HCT116 (cell line): ENCODE measurements at regions not wholly inside any gene's neighbourhood (a gene's known extent, or its start where the extent isn't known, plus 50 kb on each side); places are given as distances from the start of the nearest gene placed in this dataset.

Source experiments
- EGR1 ChIP-seq: IDR thresholded peaks from 2 replicates; pipeline ENCODE4 v1.6.1; 2012; ENCODE audit warnings: low read depth
- ZNF274 ChIP-seq: fragments of 200-500 bp; sonication (Bioruptor generic); IDR thresholded peaks from 2 replicates; pipeline ENCODE4 v1.6.1; 2014; ENCODE audit warnings: mild to moderate bottlenecking, low read depth, low read length, inconsistent platforms
- TF ChIP-seq, protein P1 (sequence below), 3 experiments: fragments of 200-600 bp in 1 of 3; sonication (generic) in 1 of 3; IDR thresholded peaks in 2 of 3; conservative IDR thresholded peaks in 1 of 3; 2 replicates each; pipeline ENCODE4 v1.5.1; 2012 to 2017; ENCODE audit warnings: low read depth in 2 of 3, low read length in 2 of 3, antibody characterized with exemption in 1 of 3, borderline replicate concordance in 1 of 3, control low read depth in 1 of 3, mild to moderate bottlenecking in 1 of 3, mixed read lengths in 1 of 3, mixed run types in 1 of 3, moderate library complexity in 1 of 3; ENCODE audit not compliant: insufficient read depth in 1 of 3

DNA sequence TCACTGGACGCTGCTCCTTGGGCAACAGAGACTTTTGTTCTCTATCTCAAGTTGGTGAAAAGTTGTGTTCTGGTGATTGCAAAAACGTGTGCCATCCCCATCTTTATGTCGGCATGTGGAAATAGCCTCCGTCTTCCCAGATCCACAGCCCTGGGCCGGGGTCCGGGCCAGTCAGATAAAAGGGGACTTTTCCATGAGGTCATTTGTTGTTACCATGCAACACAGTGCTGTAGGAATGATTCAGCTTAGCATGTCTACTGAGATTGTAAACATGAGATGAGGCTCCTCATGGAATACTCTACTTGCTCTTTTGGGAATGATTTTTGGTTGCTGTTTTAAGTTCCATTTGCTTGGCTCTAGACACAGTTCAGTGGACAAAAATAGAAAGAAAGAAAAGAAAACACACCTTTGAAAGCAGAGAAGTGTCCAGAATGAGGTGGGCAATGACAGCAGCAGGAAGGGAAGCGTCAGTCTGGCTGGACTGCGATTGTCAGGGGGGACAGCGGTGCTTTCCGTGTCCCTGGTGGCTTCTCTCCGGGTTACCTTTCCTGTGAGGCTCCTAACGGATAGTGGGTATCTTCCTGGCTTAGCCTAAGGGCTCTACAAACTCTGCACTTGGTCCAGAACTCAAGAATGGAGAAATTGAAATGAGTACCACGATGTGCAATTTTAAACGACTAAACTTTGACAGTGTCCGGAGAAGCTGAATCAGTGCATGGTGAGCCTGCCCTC lies 91.6 kb downstream of the TEX29 start:
- no peak for TF ChIP-seq EGR1
- TF ChIP-seq, protein P1, sequence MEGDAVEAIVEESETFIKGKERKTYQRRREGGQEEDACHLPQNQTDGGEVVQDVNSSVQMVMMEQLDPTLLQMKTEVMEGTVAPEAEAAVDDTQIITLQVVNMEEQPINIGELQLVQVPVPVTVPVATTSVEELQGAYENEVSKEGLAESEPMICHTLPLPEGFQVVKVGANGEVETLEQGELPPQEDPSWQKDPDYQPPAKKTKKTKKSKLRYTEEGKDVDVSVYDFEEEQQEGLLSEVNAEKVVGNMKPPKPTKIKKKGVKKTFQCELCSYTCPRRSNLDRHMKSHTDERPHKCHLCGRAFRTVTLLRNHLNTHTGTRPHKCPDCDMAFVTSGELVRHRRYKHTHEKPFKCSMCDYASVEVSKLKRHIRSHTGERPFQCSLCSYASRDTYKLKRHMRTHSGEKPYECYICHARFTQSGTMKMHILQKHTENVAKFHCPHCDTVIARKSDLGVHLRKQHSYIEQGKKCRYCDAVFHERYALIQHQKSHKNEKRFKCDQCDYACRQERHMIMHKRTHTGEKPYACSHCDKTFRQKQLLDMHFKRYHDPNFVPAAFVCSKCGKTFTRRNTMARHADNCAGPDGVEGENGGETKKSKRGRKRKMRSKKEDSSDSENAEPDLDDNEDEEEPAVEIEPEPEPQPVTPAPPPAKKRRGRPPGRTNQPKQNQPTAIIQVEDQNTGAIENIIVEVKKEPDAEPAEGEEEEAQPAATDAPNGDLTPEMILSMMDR (IDR thresholded peaks at IDR 0.05 in 2 of 3, conservative IDR thresholded peaks at IDR 0.05 in 1 of 3; ENCODE audit: borderline replicate concordance in 1 of 3, insufficient read depth in 1 of 3, low read depth in 2 of 3, low read length in 2 of 3) = no peak
- no peak for TF ChIP-seq ZNF274
